ENCODE measurements at regions not wholly inside any gene's neighbourhood (a gene's known extent, or its start where the extent isn't known, plus 50 kb on each side); places are given as distances from the start of the nearest gene placed in this dataset.

GRCh38 chr18:24678626-24679025 is 218.2 kb downstream of the HRH4 start:
- H3K9me2 ChIP-seq (replicated peaks; ENCODE audit: low read depth, low read length), result no peaks in the 10 kb centered on the region
- no peak overlapping the region for H2AFZ ChIP-seq (ENCODE audit: low read length)
- no peaks in the 10 kb centered on the region for H3F3A ChIP-seq (ENCODE audit: low read depth)

GRCh38 chr18:24679062-24679461 is 218.6 kb downstream of the HRH4 start:
- Histone ChIP-seq H2AFZ (ENCODE audit: low read length) (no peak overlapping the region), H3K9me3 (ENCODE audit: insufficient read depth, low read depth, low read length) (no peaks in the 10 kb centered on the region), H3K4me2 (ENCODE audit: low read depth, low read length, poor library complexity, severe bottlenecking) (no peak overlapping the region), H3K27me3 (ENCODE audit: insufficient read depth, low read length, poor library complexity, severe bottlenecking) (no peaks in the 10 kb centered on the region), H3K9ac (ENCODE audit: low read depth, low read length, poor library complexity, severe bottlenecking) (no peak overlapping the region), H3K79me2 (ENCODE audit: insufficient read depth, low read length) (no peaks in the 10 kb centered on the region), H3F3A (ENCODE audit: low read depth) (no peaks in the 10 kb centered on the region), H4K20me1 (ENCODE audit: insufficient read depth, low read length, poor library complexity, severe bottlenecking) (no peaks in the 10 kb centered on the region), H3K36me3 (ENCODE audit: insufficient read depth, low read length) (no peaks in the 10 kb centered on the region), H3K9me2 (replicated peaks; ENCODE audit: low read depth, low read length) (no peaks in the 10 kb centered on the region), H3K4me1 (ENCODE audit: insufficient read depth, low read length, poor library complexity, severe bottlenecking) (no peaks in the 10 kb centered on the region), H3K4me3 (ENCODE audit: low read length, poor library complexity, severe bottlenecking) (no peak overlapping the region)
- TF ChIP-seq, protein P1, sequence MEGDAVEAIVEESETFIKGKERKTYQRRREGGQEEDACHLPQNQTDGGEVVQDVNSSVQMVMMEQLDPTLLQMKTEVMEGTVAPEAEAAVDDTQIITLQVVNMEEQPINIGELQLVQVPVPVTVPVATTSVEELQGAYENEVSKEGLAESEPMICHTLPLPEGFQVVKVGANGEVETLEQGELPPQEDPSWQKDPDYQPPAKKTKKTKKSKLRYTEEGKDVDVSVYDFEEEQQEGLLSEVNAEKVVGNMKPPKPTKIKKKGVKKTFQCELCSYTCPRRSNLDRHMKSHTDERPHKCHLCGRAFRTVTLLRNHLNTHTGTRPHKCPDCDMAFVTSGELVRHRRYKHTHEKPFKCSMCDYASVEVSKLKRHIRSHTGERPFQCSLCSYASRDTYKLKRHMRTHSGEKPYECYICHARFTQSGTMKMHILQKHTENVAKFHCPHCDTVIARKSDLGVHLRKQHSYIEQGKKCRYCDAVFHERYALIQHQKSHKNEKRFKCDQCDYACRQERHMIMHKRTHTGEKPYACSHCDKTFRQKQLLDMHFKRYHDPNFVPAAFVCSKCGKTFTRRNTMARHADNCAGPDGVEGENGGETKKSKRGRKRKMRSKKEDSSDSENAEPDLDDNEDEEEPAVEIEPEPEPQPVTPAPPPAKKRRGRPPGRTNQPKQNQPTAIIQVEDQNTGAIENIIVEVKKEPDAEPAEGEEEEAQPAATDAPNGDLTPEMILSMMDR (conservative IDR thresholded peaks at IDR 0.05; ENCODE audit: low read length), result no peak
- TF ChIP-seq EZH2phosphoT487 (IDR thresholded peaks at IDR 0.05; ENCODE audit: borderline replicate concordance), result no peak

More at GRCh38 chr18:24678626-24679025, 218.2 kb downstream of the HRH4 start:
- TF ChIP-seq, protein P1 (conservative IDR thresholded peaks at IDR 0.05; ENCODE audit: low read length), result no peak
- no peak for TF ChIP-seq EZH2phosphoT487 (IDR thresholded peaks at IDR 0.05; ENCODE audit: borderline replicate concordance)
- Histone ChIP-seq H3K4me1 (ENCODE audit: insufficient read depth, low read length, poor library complexity, severe bottlenecking) (no peaks in the 10 kb centered on the region), H3K4me3 (ENCODE audit: low read length, poor library complexity, severe bottlenecking) (no peak overlapping the region), H4K20me1 (ENCODE audit: insufficient read depth, low read length, poor library complexity, severe bottlenecking) (no peaks in the 10 kb centered on the region), H3K9ac (ENCODE audit: low read depth, low read length, poor library complexity, severe bottlenecking) (no peak overlapping the region), H3K36me3 (ENCODE audit: insufficient read depth, low read length) (no peaks in the 10 kb centered on the region), H3K79me2 (ENCODE audit: insufficient read depth, low read length) (no peaks in the 10 kb centered on the region), H3K4me2 (ENCODE audit: low read depth, low read length, poor library complexity, severe bottlenecking) (no peak overlapping the region), H3K27me3 (ENCODE audit: insufficient read depth, low read length, poor library complexity, severe bottlenecking) (no peaks in the 10 kb centered on the region), H3K9me3 (ENCODE audit: insufficient read depth, low read depth, low read length) (no peaks in the 10 kb centered on the region)

DNA sequence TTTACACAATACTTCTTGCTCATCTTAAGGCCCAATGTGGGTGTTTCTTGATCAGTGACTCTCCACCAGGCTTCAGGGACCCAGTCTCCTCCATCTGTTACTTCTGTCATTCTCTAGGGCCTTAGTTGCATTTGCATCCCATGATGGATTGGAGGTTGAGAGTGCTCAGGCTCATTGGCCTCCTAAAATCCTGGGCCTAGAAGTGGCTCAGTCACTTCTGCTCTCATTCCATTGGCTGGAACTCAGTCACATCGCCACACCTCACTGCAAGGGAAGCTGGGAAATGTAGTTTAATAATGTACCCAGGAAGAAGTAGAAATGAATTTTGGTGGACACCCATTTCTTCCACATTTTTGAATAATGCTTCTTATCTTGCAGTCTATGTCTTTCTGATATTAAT is 223.5 kb downstream of the HRH4 start:
- H3K4me1 ChIP-seq (ENCODE audit: insufficient read depth, low read length, poor library complexity, severe bottlenecking), result no peaks in the 10 kb centered on the region
- H4K20me1 ChIP-seq (ENCODE audit: insufficient read depth, low read length, poor library complexity, severe bottlenecking), result no peaks in the 10 kb centered on the region
- H3K9me3 ChIP-seq (ENCODE audit: insufficient read depth, low read depth, low read length), result no peaks in the 10 kb centered on the region
- no peaks in the 10 kb centered on the region for H3K79me2 ChIP-seq (ENCODE audit: insufficient read depth, low read length)
- H3K27me3 ChIP-seq (ENCODE audit: insufficient read depth, low read length, poor library complexity, severe bottlenecking), result no peaks in the 10 kb centered on the region
- H3K4me3 ChIP-seq (ENCODE audit: low read length, poor library complexity, severe bottlenecking), result no peak overlapping the region
- no peak overlapping the region for H2AFZ ChIP-seq (ENCODE audit: low read length)
- no peak overlapping the region for H3K4me2 ChIP-seq (ENCODE audit: low read depth, low read length, poor library complexity, severe bottlenecking)
- no peaks in the 10 kb centered on the region for H3K9me2 ChIP-seq (replicated peaks; ENCODE audit: low read depth, low read length)
- no peak overlapping the region for H3K9ac ChIP-seq (ENCODE audit: low read depth, low read length, poor library complexity, severe bottlenecking)
- TF ChIP-seq, protein P1 (conservative IDR thresholded peaks at IDR 0.05; ENCODE audit: low read length), result no peak
- TF ChIP-seq EZH2phosphoT487 (IDR thresholded peaks at IDR 0.05; ENCODE audit: borderline replicate concordance), result no peak
- H3K36me3 ChIP-seq (ENCODE audit: insufficient read depth, low read length), result no peaks in the 10 kb centered on the region
- no peaks in the 10 kb centered on the region for H3F3A ChIP-seq (ENCODE audit: low read depth)

Measured in Loucy (cell line).